Umbilical cord (tissue), 1 donor: ENCODE measurements at regions not wholly inside any gene's neighbourhood (a gene's known extent, or its start where the extent isn't known, plus 50 kb on each side); places are given as distances from the start of the nearest gene placed in this dataset.
A peak's percentile ranks its signal among the peaks of the same experiment; 100 is the strongest.

Experiments used
- DNase-seq: peaks from one replicate; pipeline ENCODE4 v3.0.0-alpha.2; 2015; ENCODE audit warnings: low spot score

DNA sequence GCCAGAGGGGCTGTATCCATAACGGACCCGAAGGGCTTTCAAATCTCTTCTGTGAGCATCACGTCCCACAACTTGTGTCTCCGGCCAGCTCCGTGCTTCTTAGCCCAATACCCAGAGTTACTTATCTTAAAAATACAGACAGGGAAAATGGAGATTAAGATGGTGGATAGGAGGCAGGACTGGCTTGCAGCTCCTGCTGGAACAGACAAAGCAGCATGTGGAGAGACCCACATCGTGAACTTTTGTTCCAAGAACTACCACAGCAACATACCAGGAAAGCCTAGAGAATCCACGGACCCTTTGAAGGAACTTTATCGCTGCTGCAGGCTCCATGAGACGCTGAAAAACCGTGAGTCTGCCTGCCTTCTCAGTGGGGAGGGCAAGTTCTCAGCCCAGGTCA is 113.7 kb downstream of the RNASET2 start:
- DNase-seq = no peak

DNA sequence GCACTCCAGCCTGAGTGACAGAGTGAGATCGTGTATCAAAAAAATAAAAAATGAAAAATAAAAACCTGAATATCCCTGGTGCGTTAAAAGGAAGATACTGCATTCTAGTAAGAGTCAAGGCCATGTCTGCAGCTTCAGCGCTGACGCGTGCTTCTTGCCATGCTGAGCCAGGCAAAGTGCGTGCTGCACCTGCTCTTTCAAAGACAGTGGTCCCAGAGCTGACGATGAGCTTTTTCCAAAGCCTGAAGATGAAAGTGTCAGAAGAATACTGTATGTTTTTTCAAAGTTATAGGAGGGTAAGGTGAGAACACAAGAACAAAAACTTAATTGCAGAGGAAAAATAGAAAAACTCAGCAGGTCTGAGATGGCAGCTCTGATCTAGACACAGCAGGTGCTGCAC is 115.1 kb downstream of the RNASET2 start:
- no peak for DNase-seq

DNA sequence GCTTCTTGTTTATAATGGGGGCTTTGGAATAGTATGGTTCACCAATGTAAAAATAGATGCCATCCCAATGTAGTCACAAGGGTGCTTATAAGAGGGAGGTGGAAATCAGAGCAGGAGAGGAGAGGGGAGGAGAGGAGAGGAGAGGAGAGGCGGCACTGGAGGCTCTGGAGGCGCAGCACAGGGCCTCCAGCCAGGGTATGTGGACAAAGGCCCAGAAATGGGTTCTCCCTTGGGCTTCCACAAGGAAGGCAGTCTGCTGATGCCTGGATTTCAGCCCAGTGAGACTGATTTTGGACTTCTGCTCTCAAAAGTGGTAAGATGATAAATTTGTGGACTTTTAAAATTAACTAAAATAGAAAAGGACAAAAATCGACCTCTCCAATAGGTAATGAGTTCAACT is 116.8 kb downstream of the RNASET2 start:
- no peak for DNase-seq

DNA sequence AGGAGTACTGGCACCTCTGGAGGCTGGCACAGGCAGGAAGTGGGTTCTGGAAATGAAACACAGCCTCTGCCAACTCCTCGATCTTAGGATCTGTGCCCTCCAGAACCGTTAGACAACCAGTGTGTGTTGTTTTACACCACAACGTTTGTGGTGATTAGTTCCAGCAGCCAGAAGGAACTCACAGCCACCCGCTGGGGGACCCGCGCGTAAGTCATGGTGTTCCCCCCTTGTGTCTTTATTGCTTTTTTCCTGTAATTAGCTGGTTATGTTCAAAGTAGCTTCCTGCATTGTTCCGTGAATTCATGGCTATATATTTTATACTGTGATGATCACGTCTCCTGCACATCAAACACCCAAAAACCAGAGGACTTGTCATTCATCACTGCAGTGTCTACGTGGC is 117.4 kb downstream of the RNASET2 start:
- no peak for DNase-seq

DNA sequence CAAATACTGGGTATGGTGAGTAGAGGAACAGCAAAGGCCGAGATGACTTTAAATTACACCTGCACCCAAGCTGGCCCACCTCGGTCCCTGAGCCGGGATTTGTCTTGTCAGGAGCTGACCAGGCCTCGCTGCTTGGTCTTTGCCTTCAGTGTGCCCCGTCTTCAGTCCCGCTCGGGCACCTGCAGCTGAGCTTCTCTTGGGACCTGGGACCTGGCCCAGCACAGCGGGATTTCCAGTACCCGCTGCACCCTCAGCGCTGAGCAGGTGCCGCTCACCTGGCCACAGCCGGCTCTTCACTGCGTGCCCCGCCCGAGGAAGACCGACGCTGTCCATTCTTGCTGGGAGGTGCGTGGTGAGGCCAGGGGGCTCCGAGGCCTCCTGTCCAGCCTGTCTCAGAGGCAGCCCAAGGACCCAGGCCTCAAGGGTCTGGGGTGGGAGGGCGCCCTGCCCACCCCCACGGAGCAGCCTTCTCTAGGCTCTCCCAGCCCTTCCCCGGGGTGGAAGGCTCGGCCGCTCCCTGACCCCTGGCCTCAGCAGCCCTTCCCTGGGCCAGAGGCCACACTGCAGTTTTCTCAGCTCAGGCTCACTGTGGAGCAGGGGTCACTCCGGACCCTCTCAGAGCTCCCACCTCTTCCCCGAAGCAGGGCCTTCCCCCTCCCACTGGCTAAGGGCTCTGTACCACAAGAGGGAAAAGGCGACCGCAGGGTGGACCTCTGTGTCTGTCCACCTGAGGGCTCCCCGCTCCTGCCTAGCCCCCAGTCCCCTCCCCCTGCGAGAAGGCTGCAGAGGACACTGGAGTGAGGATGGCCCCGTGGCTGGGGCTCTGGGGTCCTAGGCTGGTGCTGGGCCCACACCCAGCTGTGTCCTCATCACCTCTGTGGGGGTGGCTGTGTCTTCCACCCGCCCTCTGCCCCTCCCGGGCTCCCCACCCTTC is 119.3 kb downstream of the RNASET2 start:
- no peak for DNase-seq

DNA sequence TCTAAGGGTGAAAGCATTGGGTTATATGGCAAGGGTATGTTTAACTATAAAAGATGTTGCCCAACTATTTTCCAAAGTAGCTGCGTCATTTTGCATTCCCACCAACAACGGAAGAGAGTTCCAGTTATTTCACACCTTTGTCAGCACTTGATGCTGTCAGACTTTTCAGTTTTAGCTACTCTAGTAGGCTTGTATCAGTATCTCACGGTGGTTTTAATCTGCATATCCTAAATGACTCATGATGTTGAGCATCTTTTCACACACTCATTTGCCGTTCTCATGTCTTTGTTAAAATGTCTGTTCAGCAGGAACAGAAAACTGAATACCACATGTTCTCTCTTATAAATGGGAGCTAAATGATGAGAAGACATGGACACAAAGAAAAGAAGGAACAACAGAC is 122.3 kb downstream of the RNASET2 start:
- DNase-seq = no peak

DNA sequence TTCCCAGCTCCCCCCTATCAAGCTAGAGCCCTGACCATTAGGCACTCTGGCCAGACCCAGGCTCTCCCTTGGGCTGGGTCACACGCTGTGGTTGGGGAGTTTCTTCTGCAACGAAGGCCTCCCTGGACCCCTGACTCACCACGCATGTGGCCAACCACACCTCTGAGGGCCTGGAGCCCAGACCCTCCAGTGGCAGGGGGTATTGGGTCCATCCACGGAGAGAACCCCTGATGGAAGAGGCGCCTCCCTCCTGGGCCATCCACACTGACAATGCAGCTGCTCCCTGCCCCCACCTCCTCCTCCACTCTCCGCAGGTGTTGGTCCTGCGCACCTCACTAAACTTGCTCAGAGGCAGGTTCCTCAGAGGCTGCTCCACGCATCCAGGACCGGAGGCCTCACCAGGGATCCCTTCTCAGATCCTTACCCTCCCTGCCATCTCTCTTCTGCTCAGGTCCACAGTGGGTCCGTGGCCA is 125.4 kb downstream of the RNASET2 start:
- DNase-seq = no peak

DNA sequence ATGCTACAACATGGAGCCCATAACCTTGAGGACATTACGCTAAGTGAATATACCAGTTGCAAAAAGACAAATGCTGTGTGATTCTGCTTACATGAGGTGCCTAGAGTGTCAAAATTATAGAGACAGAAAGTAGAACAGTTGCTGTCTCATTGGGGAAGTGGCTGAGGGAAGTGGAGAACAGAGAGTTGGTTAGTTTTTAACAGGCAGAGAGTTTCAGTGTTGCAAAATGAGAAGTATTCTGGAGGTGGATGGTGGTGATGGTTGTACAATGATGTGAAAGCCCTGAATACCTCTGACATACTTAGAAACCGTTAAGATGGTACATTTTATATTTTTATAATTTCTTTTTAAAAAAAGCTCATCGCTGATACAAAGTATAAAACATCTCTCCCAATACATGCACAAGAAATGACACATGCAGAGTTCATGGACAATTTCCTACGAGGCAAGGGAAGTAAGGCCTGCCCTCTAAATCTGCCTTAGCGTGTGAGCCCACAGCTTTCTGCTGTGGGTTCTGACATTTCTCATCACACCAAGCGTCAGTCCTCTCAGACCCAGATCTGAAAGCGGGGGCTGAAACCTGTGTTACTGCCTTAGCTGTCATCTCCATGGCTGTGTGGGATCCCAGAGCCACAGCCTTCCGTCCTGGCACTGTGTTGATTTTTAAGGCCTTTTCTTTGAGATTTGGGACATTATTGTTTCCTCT is 126.0 kb downstream of the RNASET2 start:
- no peak for DNase-seq

DNA sequence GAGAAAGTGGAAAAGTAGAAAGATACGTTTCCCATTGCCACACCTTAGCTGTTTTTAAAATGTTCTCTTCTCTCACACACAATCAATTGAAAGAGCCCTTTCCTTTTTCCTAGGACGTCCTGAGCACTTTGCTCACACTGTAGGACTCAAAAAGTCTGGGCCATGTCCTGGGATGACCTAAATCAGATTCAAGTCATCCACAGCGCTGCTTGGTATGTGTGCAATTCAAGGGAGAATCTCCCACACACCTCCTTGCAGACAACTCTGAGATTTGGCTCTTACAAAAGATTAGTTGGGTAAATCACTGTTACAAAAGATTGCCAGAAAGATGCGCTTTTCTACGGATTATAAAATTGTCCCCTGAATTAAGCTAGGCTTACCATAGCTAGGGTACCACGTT is 130.1 kb downstream of the RNASET2 start:
- DNase-seq = no peak

DNA sequence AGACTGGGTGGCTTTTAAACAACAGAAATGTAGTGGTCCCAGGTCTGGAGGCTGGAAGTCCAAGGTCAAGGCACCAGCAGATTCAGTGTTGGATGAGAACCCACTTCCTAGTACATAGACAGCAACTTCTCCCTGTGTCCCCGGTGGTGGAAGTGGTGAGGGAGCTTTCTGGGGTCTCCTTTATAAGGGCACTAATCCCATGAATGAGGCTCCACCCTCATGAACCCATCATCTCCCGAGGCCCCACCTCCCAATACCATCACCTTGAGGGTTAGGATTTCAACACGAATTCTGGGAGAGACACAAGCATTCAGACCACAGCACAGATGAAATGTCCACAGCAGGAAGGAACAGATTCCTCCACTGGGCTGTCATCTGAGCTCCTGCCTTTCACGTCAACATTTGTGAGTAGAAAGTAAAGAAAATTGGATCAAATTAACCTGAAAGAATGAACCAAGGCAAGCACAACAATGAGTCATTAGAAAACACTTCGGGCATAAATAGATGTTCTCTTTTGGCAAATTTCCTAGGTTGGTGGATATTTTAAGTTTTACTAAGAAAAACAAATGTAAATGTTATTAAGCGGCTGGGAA is 130.7 kb downstream of the RNASET2 start:
- no peak for DNase-seq

DNA sequence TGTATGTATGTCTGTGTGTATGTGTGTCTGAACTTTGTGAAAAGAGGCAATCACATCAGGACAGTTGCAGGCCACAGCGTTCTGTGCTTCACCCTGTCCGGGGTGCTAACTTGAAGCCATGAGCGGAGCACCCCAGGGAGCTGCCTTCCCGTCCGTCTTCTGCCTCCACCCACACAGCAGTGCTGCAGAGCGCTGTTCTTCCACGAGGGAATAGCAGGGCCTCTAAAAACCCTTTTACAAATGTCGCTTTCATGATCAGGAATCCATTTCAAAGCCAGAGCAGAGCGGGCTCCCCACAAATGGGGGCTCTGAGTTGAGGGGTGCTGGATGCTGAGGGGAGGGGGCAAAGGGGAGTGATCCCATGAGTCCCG is 131.5 kb downstream of the RNASET2 start:
- no peak for DNase-seq

DNA sequence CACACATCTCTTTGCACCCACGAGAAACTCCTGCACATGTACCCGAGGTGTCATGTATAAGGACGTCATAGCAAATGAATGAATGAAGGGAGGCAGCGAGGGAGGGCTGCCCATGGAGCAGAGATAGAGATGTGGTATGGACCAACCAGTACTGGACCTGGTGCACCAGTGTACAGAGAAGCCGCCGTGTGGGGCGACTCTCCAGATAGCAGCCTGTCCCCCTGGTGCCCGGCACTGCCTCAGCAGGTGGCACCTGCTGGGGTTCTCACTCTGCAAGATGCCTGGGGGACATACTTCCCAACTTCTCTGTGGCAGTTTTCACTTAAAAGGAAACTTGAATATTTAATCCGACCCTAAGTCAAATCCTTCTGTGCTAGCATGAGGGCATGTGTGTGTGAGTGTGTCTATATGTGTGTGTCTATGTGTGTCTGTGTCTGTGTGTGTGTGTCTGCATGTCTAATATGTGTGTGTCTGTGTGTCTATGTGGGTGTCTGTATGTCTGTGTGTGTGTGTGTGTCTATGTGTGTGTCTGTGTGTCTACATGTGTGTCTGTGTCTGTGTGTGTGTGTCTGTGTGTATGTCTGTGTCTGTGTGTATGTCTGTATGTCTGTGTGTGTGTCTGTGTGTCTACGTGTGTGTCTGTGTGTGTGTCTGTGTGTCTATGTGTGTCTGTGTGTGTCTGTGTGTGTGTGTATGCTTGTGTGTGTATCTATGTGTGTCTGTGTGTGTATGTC is 132.0 kb downstream of the RNASET2 start:
- DNase-seq = no peak

DNA sequence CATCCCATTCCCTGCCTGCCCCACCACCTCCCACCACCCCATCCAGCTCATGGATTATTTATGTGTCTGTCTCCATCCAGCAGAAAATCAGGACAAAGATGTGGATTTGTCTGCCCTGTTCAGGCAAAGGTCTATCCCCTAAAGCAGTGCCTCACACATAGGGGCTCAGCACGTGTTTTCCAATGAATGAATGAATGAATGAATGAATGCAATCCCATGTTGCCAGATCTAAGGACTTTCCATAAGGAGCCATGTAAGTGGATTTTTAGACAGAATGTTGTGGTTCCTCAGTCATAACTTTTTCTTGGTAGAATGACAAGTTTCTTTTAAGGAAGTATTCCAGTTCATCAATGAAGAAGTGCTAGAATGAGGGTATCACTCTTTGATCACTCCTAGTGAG is 133.7 kb downstream of the RNASET2 start:
- DNase-seq = no peak

DNA sequence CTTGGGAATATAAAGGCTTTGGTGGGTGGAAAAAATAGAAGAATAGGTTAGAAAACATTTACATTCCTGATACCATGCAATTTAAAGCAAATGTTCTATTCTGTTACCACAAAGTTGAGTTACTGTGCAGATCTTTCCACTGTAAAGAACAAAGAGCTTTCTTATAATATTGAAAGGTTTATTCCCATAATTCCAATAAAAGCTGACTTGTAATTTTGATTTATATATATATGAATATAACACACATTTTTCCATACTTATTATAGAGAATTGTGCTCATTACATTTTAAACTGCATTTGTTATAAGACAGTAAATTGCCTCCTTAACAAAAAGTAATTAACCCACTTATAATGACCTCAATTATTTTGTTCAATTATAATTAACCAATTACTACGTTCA is 135.9 kb downstream of the RNASET2 start:
- DNase-seq = no peak

DNA sequence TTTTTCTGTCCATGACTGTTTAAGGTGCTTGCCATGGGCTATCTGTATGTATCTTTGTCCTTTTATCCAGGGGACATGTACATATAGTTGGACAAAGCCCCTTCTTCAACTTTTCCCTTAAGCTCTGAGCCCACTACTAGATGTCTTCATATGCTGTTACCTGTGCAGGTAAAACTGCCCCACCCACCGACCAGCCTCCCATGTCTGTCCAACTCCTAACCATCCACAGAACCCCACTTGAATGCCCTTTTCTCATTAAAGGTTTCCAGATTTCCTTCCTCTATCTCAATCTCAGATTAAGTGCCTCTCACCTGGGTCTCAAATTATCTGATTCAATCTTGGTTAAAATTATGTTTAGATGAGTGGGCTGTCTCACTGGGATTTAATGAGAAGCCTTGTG is 136.3 kb downstream of the RNASET2 start:
- DNase-seq = no peak

DNA sequence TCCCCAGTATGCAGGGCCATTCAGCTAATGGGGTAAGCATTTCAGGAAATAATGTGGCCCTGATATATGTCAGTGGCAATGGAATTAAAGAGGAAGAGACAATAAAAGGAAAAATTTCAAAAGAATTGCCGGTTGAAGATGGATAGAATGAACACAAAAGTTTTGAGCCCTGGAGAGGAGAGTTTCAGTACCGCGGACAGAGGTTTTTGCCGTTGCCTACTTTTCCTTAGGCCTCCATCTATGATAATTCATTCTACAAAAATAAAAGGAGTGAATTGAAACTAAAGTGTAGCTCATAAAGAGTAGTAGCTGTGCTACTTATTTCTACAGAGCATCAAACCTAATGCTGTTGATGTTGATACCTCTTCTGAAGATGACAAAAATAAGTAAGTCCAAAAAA is 140.7 kb downstream of the RNASET2 start:
- DNase-seq = peak; percentile 26

DNA sequence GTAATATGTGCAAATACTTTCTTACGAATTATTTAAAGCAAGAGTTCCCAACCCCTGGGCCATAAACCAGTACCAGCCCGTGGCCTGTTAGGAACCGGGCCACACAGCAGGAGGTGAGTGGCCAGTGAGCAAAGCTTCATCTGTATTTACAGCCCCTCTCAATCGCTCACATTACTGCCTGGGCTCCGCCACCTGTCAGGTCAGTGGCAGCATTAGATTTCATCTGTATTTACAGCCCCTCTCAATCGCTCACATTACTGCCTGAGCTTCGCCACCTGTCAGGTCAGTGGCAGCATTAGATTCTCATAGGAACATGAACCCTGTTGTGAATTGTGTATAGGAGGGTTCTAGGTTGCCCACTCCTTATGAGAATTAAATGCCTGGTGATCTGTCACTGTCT is 142.0 kb downstream of the RNASET2 start:
- DNase-seq = no peak

DNA sequence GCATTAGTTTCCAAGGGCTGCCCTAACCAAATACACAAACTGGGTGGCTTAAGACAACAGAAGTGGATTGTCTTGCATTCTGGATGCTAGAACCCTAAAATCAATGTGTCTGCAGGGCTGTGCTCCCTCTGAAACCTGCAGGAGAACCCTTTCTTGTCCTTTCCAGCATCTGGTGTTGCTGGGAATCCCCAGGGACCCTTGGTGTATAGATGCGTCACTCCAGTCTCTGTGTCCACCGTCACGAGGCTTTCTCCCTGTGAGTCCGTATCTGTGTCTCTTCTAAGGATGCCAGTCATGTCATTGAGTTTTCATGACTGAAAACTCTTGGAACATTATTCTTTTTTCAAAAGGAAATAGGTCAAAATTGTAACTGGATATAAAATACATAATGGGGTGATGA is 142.9 kb downstream of the RNASET2 start:
- DNase-seq = no peak

DNA sequence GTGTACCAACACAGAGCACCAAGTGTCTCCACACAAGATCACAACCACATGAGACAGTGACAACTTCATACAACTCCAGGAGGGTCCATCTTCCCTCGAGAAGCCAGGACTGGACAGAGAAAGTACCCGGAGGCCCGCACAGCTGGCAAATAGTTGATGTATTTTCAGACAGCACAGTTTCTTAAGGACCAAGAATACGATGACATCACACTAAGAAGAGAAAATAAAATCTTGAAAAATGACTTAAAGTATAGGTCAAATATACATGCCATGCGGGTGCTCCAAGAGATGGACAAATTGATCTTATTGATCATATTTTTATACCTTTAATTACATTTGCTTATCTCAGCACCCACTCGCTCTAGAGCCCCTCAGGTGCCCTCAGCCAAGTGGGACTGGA is 145.5 kb downstream of the RNASET2 start:
- no peak for DNase-seq

DNA sequence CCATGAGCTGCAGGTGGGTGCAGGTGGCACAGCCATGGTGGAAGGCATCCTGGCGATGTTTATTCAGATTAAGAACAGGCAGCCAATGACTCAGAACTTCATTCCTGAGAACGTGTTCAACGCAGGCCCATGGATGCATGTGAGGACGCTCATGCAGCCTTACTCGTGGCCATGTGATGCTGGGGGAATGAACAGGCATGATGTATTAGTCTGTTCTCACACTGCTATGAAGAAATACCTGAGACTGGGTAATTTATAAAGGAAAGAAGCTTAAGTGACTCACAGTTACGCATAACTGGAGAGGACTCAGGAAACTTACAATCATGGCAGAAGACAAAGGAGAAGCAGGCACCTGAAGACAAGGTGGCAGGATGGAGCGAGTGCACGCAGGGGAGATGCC is 146.6 kb downstream of the RNASET2 start:
- DNase-seq = no peak

DNA sequence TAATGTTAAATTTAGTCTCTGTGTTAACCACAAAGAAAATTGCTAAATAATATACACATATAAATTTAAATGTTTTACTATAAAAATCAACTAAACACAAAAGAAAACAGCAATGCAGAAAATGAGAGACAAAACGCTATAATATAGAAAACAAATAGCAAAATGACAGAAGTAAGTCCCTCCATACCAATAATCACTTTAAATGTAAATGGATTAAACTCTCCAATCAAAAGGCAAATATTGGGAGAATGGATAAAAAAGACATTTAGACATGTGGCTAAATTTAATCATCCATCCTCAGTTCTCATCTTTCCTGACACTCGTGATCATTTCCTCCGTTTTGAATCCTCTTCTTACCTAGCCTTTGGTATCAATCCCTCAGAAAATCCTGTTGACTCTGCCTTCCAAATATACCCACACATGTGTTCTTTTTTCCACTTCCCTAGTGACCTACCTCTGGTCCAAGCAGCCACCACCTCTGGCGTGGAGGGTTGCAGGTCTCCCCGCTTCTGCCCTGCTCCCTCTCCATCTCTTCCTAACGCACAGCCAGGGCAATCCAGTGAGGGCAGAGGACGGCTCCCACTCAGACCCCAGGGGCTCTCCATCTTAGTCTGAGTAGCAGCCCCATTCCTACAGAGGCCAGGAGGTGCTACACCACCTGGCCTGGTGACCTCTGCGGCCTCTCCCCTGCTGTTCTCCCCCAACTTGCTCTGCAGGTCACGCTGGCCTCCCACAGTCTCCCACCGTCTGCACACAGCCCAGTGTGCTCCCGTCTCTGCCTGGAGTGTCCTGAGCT is 149.2 kb downstream of the RNASET2 start:
- no peak for DNase-seq
